NCI-H510A treated with DMSO at 0.1 percent for 48 hours (cell line): ENCODE measurements at regions not wholly inside any gene's neighbourhood (a gene's known extent, or its start where the extent isn't known, plus 50 kb on each side); places are given as distances from the start of the nearest gene placed in this dataset.
A peak's percentile ranks its signal among the peaks of the same experiment; 100 is the strongest.

Experiments used
- DNase-seq: peaks from one replicate; lab custom pipeline; 2025; lab: John Stamatoyannopoulos, UW

DNA sequence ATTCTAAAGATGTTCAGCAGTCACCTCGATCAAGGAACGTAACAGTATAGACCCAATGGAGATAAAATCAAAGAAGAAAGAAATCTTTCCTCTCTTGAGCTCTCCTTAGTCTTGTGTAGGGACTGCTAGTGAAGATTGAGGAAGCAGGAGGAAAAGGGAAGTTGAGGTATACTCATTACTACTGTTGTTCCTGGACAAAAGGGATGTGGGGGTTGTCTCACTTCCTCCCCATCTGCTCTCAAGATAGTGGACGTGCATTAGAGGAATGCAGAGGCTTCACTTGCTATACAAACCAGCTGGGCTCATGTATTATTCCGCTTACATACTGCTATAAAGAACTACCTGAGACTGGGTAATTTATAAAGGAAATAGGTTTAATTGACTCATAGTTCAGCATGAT, 208.9 kb upstream of the ARHGEF9 start:
- no peak for DNase-seq

DNA sequence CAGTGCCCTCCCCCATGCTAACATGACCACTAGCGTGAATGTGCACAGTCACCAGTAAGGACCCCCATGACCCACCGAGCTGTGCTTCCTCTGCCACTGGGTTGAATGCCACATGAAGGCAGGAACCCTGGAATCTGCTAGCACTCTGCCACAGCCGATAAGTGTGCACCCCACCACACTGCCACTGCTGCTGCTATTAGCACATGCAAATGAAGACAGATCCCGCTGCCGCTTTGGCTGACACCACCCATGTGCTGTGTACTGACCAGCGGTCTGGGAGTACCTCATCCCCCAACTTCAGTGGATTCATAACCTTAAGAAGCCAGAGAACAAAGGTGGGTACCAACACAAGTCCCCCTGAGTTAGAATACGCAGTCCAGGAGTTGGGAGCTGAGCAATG, 200.9 kb upstream of the ARHGEF9 start:
- no peak for DNase-seq

DNA sequence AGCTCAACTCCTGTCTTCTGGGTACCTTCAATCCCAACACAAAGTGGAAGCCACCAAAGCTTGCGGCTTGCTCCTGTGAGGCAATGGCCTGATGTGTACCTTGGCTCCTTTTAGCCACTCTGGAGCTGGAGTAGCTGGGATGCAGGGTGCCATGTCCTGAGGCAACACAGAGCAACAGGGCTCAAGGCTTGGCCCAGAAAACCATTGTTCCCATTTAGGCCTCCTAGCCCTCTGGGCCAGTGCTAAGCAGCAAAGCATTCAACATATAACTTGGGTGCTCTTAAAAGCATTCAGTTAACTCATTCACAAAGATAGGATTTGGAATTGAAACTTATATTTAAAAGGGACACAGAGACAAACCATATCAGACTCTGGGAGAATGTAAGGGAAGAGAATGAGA, 194.5 kb upstream of the ARHGEF9 start:
- DNase-seq: no peak

DNA sequence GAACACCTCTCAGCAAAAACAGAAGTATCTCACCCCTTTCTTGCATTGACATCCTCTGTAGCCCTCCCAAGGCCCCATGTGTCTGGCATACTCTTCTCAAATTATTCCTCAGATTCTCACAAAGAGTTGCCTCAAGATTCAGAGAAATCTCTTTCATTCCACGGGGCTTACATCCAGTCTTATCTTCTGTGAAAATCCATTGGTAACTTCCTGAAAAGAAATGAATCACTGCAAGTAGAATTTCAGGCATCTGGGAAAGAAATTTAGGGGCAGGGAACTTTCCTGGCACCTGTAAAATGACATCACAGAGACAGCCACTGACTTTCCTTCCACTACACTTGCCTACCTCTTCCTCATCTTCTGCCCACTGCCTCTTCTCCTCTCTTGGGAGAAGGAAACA, 182.5 kb upstream of the ARHGEF9 start:
- DNase-seq: no peak

DNA sequence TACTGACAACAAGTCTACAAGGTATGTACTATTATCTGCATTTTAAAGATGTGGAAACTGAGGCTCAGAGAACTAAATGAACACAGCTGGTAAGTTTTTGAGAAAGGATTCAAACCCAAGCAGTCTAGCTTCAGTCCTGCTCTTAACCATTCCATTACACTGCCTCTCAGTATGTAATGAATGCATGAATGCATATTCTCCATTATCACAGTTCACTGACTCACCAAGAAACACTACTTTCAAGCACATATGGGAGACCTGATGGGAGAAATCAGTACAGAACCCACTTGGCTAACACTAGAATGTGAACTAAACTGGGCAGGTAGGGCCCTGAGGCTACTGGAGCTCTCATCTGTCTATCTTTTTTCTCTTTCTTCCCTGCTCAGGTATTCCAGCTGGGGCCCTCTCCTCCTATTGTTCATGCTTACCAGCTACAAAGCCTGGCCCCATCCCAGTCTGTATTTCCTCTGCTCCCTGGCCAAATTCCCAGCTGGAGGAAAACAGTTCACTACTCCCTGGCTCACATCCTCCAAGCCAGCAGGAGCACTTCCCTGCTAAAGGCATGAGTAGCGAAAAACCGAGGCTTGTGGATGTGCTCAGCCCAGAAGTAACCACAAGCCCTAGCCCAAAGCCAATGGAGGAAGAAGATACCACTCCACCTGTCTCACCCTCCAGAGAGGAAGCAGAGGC, 178.2 kb upstream of the ARHGEF9 start:
- no peak for DNase-seq

DNA sequence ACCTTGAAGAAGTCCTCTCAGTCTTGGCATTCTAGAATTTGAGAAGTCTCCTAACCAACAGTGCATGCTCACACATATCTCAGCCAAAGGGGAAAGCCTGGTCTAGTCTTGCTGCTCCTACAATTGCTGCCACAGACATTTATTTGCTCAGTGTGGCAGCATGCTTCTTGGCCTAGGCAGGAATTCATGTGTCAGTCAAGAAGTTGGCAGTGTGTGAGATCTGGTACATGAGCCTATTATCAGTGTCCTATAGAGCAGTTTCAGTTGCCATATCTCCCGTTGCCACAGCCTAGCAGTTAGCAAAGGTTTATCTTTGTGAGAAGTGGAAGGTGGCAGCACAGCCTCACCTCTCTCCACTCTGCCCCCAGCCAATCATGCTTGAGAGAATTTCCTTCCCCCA, 176.9 kb upstream of the ARHGEF9 start:
- DNase-seq: no peak

DNA sequence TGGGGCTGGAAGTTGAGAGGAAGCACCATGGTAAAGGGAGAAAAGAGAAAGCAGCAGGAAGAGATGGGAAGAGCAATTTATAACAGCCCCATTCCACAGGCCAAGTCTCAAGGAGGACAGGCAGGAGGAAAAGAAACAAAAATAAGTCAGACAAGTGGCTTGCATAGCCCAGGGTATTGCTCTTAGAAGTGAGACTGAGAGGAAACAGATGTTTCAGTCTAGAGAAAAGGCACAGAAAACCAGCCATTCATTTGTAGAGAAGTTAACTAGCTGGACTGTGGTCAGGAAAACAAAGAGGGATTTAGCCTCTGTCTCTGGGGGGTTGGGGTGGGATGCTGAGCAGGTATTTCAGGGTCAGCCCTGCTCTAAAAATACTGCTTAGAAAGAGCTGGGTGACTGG, 175.0 kb upstream of the ARHGEF9 start:
- DNase-seq: no peak

DNA sequence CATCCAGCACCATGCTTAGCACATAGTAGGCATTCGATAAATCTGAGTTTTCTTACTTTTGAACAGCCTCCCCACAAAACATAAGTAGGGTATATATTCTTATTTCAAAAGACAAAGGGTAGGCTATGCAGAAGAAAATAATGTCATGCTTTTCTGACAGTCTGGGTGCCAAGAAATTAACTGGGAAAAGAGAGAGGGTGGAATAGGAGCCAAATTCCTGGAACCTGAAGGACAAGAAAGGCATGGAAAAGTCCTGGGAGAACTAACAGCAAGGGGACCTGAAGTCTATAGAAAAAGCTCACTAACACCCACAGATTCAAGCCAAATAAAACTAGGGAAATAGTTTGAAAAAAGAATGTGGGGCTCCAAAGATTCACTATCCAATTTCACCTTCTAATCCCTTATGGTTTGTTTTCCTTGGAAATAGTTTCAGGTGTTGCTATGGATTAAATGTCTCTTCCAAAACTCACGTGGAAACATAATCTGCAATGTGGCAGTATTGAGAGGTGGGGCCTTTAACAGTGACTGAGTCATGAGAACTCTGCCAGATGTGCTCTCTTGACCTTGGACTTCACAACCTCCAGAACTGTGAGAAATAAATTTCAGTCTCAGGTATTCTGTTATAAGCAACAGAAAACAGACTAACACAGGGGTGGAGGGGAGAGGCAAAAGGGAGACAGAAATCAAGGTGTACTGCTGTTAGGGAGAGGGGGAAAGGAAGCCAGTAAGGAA, 173.3 kb upstream of the ARHGEF9 start:
- DNase-seq: no peak

DNA sequence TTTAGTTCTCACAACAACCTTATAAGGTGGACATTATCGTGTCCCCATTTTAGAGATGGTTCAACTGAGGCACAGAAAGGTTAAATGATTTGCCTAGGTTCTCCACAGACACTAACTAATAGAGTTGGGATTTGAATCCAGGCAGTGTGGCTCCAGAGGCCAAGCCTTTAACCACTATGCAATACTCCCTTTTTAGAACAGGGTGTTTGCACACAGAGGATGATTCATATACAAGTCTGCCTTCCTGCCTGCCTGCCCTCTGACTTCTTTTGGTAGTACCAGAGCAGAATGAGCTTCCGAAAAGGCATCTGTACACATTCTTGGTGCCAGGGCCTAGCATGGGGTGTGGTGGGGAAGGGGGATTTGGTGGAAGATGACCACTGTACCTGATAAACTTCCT, 150.8 kb upstream of the ARHGEF9 start:
- DNase-seq: no peak

DNA sequence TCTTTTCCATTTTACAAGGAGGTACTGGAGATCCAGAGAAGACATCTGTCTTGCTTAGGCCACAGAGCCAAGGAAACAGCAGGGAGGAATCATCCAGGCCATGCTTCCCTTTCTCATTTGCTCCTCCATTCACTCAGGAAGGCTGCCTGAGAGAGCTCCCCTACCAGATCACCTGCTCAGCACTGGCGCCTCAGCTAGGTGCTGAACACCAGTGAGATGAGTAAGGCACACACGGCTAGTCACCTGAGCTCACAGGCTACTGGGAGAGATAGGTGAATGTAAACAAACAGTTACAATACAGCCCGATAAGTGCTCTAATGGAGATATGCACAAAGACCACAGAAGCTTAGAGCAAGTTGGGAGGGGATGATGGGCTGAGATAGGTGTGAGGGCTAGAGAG, 149.8 kb upstream of the ARHGEF9 start:
- DNase-seq: no peak

DNA sequence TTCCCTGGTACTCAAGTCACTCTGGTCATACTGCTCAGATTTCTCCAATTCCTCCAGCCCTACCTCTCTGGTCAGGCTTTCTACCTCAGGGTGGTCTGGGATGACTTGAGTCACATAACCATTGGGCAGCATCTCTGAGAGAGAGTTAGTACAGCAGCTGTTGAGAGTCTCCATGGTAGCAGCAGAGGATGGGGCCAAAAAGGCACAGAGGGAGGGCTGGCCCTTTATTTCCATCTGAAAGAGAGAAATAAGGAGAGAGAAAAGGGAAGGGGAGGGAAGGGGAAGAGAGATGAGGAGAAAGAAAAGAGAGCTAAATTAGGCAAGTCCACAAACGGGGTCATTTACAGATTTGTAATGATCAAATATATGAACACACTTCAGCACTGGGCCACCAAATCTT, 149.1 kb upstream of the ARHGEF9 start:
- DNase-seq: no peak

DNA sequence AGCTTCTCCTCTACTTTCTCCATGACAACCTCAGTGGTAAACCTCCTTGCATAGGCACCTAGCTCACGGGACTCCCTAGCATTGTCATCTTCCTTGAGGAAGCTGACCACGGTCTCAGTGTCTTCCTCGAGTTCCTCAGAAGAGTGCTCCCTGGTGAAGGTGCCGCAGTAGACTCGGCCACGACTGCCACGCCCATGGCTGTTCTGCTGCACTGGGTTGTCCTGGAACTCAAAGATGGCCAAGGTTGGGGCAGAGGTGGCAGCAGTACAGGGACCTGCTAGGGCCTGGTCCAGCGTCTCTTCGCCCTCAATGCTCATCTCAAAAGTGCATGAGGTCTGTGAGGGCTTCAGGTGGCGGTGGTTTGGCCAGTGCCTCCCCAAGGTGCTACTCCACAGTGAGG, 147.9 kb upstream of the ARHGEF9 start:
- no peak for DNase-seq

DNA sequence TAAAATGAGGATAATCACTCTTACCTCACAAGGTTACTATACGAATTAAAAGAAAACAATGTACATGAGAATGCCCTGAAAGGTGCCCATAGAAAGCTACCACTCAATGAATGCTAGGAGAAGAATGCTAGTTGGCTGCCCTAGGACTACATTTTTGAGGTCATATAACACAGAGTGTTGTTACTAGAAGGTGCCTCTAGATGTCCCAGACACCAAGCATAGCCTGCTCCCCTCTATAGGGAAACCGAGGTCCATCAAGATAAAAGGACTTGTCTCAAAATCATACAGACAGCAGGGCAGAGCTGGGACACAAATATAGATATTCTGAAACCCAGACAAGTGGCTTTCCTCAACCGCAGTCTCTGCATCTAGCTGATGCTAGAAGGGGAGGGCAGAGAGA, 147.0 kb upstream of the ARHGEF9 start:
- no peak for DNase-seq

DNA sequence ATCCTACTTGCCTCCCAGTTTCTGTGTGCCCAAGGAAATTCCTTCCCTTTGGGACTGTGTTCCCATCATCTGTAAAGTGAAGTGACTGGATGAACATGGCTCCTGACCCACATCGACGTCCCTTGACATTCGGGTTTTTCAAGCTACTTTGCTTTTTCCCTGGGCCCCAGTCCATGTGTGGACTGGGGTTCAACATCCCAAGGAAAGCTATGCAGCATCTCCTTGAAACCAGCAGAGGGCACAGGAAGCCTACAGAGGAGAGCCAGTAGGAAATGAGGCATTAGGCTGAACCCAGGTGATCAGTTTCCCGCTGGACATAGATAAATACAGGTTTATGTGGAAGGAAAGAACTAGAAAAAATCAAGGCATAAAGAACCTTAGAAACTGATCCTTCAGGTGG, 145.1 kb upstream of the ARHGEF9 start:
- peak; percentile 1 for DNase-seq

DNA sequence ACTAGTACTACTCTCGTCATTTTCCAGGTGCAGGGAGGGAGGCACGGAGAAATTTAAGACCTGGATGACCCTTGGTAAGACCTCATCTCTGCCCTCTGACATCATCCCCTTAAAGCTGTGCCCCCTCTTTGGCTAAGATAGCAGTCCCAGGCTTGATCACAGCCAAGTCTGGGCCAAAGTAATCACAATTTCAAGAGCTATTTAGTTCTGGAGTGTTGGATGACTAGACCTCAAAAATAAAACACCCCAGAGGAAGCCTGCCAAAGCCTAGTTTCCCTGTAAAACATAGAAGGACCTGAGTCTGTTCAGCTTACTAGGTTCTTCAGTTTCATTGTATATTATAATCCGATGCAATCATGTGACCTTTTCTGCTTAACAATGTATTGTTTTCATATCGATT, 144.6 kb upstream of the ARHGEF9 start:
- no peak for DNase-seq

DNA sequence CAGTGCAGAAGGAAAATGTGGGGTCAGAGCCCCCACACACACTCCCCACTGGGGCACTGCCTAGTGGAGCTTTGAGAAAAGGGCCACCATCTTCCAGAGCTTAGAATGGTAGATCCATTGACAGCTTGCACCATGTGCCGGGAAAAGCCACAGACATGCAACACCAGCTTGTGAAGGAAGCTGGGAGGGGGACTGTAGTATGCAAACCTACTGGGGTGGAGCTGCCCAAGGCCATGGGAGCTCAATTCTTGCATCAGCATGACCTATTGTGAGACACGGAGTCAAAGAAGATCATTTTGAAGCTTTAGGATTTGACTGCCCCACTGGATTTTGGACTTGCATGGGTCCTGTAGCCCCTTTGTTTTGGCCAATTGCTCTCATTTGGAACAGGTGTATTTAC, 142.8 kb upstream of the ARHGEF9 start:
- no peak for DNase-seq

DNA sequence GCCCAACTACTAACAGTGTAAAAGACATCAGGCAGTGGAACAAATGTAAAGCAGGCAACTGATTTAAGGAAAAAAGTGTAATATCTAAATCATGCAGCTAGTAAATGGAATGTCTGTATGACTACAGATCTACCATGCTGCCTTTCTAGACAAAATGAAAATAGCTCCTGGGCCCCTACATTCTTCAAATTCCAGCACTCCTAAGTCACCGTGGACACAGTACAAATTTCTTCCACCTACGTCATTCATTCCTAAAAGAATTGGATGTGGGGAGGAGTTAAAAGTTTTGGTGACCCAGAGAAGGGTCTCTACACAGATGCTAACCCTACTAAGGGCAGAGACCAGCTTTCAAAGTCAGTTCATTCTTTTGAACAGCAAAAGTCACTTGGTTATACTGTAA, 137.2 kb upstream of the ARHGEF9 start:
- DNase-seq: no peak

DNA sequence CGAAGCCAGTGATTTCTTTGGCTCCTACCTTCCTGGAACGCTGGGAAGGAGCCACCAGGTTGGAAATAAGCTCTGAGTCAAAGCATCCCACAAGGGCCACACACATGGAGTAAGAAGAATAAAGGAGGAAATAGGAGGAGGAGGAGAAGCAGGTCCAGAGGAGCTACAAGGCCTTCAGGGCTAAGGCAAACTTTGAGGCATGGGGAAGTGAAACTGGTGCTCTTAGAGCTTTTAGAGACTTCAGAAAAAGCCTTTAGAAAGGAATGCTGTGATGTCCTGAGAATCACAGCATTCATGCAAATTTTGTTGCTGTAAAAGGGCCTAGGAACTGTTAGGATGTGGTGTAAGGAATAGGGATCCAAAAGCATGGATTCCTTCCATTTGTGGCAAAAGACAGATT, 135.9 kb upstream of the ARHGEF9 start:
- DNase-seq: no peak

DNA sequence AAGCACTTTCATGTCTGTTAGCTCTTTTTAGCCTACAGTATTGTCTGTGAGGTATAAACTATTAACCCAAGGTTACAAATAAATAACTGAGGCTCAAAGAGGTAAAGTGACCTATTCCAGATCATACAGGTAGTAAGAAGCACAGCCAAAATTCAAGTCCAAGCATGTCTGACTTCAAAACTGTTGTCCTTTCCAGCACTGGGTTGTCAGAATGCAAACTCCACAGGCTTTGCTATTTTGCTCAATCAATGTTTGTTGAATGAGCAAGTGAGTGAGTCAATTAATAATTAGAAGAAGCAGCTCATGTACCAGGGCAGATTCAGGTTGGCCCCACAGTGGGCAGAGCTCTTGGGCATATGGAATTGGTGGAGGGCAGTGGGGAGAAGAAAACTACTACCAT, 134.1 kb upstream of the ARHGEF9 start:
- no peak for DNase-seq

DNA sequence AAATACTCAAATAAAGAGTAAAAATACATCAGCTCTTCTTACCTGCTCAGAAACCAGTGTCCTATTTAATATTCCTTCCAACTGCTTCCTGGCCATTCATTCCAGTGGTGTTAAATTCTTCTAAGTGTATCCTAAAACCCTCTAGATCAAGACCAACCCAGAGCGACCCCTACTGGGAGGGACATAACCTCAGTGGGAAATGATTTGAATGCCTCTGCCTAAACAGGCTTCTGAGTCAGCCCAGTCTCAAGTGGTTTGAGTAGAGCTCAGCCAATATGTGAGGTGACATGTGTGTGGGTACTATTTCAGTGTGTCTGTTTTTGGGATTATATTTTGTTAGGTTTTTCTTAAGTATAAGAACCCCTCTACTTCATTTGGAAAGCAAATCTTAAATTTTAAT, 133.6 kb upstream of the ARHGEF9 start:
- DNase-seq: no peak

DNA sequence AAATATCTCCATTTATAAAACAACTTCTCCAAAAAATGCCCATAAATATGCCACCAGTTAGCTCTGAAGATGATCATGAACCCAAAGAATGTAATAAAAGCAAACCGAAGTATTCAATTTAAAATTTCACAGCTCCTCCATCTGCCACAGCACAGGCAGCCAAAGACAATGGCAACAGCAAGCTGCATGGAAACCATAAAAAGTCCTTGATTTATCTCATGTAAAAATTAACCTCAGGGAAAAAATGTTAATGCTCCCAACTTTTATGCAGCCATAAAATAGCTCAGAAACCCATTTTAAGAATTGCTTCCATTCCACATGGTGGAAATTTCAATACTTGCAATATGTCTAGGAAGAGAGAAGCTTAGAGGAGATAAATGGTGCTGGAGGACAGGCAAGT, 132.3 kb upstream of the ARHGEF9 start:
- DNase-seq: no peak

DNA sequence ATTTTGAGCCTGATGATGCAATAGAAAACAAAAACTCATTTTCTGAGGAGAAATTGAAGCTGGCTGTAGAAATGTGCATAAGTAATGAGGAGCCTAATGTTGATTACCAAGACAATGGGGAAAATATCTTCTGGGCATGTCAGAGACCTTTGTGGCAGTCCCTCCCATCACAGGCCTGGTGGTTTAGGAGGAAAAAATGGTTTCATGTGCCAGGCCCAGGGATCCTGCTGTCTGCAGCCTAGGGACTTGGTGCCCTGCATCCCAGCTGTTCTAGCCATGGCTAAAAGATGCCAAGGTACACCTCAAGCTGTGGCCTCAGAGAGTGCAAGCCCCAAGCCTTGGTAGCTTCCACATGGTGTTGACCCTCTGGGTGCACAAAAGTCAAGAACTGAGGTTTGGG, 128.7 kb upstream of the ARHGEF9 start:
- no peak for DNase-seq

DNA sequence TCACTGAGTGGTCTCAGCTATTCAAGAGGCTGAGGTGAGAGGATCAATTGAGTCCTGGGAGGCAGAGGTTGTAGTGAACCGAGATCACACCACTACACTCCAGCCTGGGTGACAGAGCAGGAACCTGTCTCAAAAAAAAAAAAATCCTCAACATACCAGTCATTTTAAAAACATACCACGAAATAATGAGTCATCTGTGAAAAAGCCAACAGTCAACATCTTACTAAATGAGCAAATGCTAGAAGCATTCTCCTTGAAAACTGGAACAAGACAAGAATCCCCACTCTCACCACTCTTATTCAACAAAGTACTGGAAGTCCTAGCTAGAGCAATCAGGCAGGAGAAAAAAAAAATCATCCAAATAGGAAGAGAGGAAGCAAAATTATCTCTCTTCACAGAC, 104.0 kb upstream of the ARHGEF9 start:
- no peak for DNase-seq
